Natural killer cell treated with Interleukin-12 subunit alpha and Interleukin-12 subunit beta and Interleukin-15 and Interleukin-18, amount 100 ng/mL, for 72 hours (primary cell): ENCODE measurements at regions not wholly inside any gene's neighbourhood (a gene's known extent, or its start where the extent isn't known, plus 50 kb on each side); places are given as distances from the start of the nearest gene placed in this dataset.

Source experiments
- ATAC-seq, 2 donors: fragments of 150-1000 bp; cut with Tn5 transposase in 1 of 2; sonication (Bioruptor Pico), chemical (Tn5 transposase) in 1 of 2; 2 replicates each; pipeline ENCODE4 v1.10.0; 2021
- DNase-seq: peaks from one replicate; pipeline ENCODE4 v3.0.0; 2022; ENCODE audit warnings: low spot score
- H3K27ac Mint-ChIP-seq, 2 donors: 1 replicate in 1 of 2; 2 replicates in 1 of 2; pipeline ENCODE4 v1.8.0; 2022; ENCODE audit warnings: mixed read lengths in 2 of 2, mild to moderate bottlenecking in 1 of 2, moderate library complexity in 1 of 2
- H3K27me3 Mint-ChIP-seq, 2 donors: 1 replicate in 1 of 2; 2 replicates in 1 of 2; pipeline ENCODE4 v1.8.0; 2022; ENCODE audit warnings: mixed read lengths in 2 of 2
- H3K36me3 Mint-ChIP-seq: one replicate; pipeline ENCODE4 v1.8.0; 2022; ENCODE audit warnings: mixed read lengths
- H3K4me1 Mint-ChIP-seq, 2 donors: 1 replicate in 1 of 2; 2 replicates in 1 of 2; pipeline ENCODE4 v1.8.0; 2022; ENCODE audit warnings: low read depth in 2 of 2, mixed read lengths in 2 of 2, mild to moderate bottlenecking in 1 of 2
- H3K4me3 Mint-ChIP-seq: one replicate; pipeline ENCODE4 v1.8.0; 2022; ENCODE audit warnings: mixed read lengths
- H3K9me3 Mint-ChIP-seq: 2 replicates; pipeline ENCODE4 v1.8.0; 2022; ENCODE audit warnings: mixed read lengths

- ATAC-seq (no peak), DNase-seq (no peak)
- Mint-ChIP-seq H3K9me3 (peaks cover 4% of the 10 kb centered on the region), H3K27ac (no peak overlapping the region), H3K4me1 (no peaks in the 10 kb centered on the region), H3K4me3 (no peak overlapping the region), H3K36me3 (no peaks in the 10 kb centered on the region), H3K27me3 (peaks cover 0 to 6% of the 10 kb centered on the region in 2 donors)
These were observed 250.3 kb upstream of the PROX1 start for GRCh38 chr1:213737398-213738035.

GRCh38 chr1:213738658-213739057 is 249.1 kb upstream of the PROX1 start:
- DNase-seq = no peak

GRCh38 chr1:213742992-213743391 is 244.8 kb upstream of the PROX1 start:
- ATAC-seq (no peak), DNase-seq (no peak)
- H3K4me3 Mint-ChIP-seq = no peak overlapping the region
- peaks cover 4% of the 10 kb centered on the region for H3K36me3 Mint-ChIP-seq
- H3K27ac Mint-ChIP-seq = no peak overlapping the region
- peaks cover 3% of the 10 kb centered on the region for H3K9me3 Mint-ChIP-seq
- no peaks in the 10 kb centered on the region for H3K4me1 Mint-ChIP-seq
- peaks cover 0 to 5% of the 10 kb centered on the region in 2 donors for H3K27me3 Mint-ChIP-seq

More at GRCh38 chr1:213738658-213739057, 249.1 kb upstream of the PROX1 start:
- Mint-ChIP-seq H3K4me1 (no peaks in the 10 kb centered on the region), H3K27ac (no peak overlapping the region), H3K4me3 (no peak overlapping the region), H3K27me3 (peaks cover 0 to 6% of the 10 kb centered on the region in 2 donors), H3K9me3 (peaks cover 7% of the 10 kb centered on the region), H3K36me3 (peaks cover 4% of the 10 kb centered on the region)
- no peak for ATAC-seq

- no peak overlapping the region for H3K4me3 Mint-ChIP-seq
- H3K27me3 Mint-ChIP-seq = no peaks in the 10 kb centered on the region
- peaks cover 4% of the 10 kb centered on the region for H3K36me3 Mint-ChIP-seq
- no peak for ATAC-seq
- no peaks in the 10 kb centered on the region for H3K4me1 Mint-ChIP-seq
- peaks cover 3% of the 10 kb centered on the region for H3K9me3 Mint-ChIP-seq
- DNase-seq = no peak
- no peak overlapping the region for H3K27ac Mint-ChIP-seq
These were observed 243.0 kb upstream of the PROX1 start for GRCh38 chr1:213744780-213745179.

GRCh38 chr1:213745451-213745850 is 242.3 kb upstream of the PROX1 start:
- H3K36me3 Mint-ChIP-seq = peaks cover 4% of the 10 kb centered on the region
- ATAC-seq (no peak), DNase-seq (no peak)
- H3K4me3 Mint-ChIP-seq = no peak overlapping the region
- H3K9me3 Mint-ChIP-seq = peaks cover 3% of the 10 kb centered on the region
- no peaks in the 10 kb centered on the region for H3K27me3 Mint-ChIP-seq
- H3K27ac Mint-ChIP-seq = no peak overlapping the region
- no peaks in the 10 kb centered on the region for H3K4me1 Mint-ChIP-seq

GRCh38 chr1:213749558-213749957 is 238.2 kb upstream of the PROX1 start:
- ATAC-seq = no peak

GRCh38 chr1:213750231-213751063 is 237.3 kb upstream of the PROX1 start:
- no peak for DNase-seq
- Mint-ChIP-seq H3K36me3 (no peaks in the 10 kb centered on the region), H3K27ac (no peak overlapping the region), H3K4me1 (no peaks in the 10 kb centered on the region), H3K27me3 (no peaks in the 10 kb centered on the region), H3K4me3 (no peak overlapping the region), H3K9me3 (peaks cover 2% of the 10 kb centered on the region)
- no peak for ATAC-seq

More at GRCh38 chr1:213749558-213749957, 238.2 kb upstream of the PROX1 start:
- Mint-ChIP-seq H3K4me3 (no peak overlapping the region), H3K27me3 (no peaks in the 10 kb centered on the region), H3K36me3 (no peaks in the 10 kb centered on the region), H3K9me3 (peaks cover 2% of the 10 kb centered on the region), H3K27ac (no peak overlapping the region), H3K4me1 (no peaks in the 10 kb centered on the region)
- DNase-seq = no peak

- Mint-ChIP-seq H3K9me3 (peaks cover 2% of the 10 kb centered on the region), H3K27ac (no peak overlapping the region), H3K4me3 (no peak overlapping the region), H3K27me3 (no peaks in the 10 kb centered on the region), H3K4me1 (no peaks in the 10 kb centered on the region), H3K36me3 (no peaks in the 10 kb centered on the region)
- DNase-seq (no peak), ATAC-seq (no peak)
These were observed 236.7 kb upstream of the PROX1 start for GRCh38 chr1:213751064-213751397.

- Mint-ChIP-seq H3K27me3 (peaks cover 5 to 6% of the 10 kb centered on the region in 2 donors), H3K4me1 (no peaks in the 10 kb centered on the region), H3K27ac (no peak overlapping the region), H3K9me3 (peaks cover 3% of the 10 kb centered on the region), H3K36me3 (no peaks in the 10 kb centered on the region), H3K4me3 (no peak overlapping the region)
- DNase-seq (no peak), ATAC-seq (peak in 1 of 2 donors; percentile 43)
These were observed 228.2 kb upstream of the PROX1 start for GRCh38 chr1:213759359-213760181.

GRCh38 chr1:213761845-213762407 is 225.8 kb upstream of the PROX1 start:
- no peaks in the 10 kb centered on the region for H3K36me3 Mint-ChIP-seq
- H3K27ac Mint-ChIP-seq = no peak overlapping the region
- peaks cover 6% of the 10 kb centered on the region for H3K9me3 Mint-ChIP-seq
- H3K4me1 Mint-ChIP-seq = no peaks in the 10 kb centered on the region
- no peak overlapping the region for H3K4me3 Mint-ChIP-seq
- H3K27me3 Mint-ChIP-seq = peaks cover 5% of the 10 kb centered on the region in 2 donors
- ATAC-seq (no peak), DNase-seq (no peak)

GRCh38 chr1:213767683-213768082 is 220.1 kb upstream of the PROX1 start:
- Mint-ChIP-seq H3K4me3 (no peak overlapping the region), H3K4me1 (no peaks in the 10 kb centered on the region), H3K27me3 (peaks cover 0 to 2% of the 10 kb centered on the region in 2 donors), H3K27ac (no peak overlapping the region), H3K36me3 (no peaks in the 10 kb centered on the region), H3K9me3 (peaks cover 11% of the 10 kb centered on the region)
- no peak for ATAC-seq
- no peak for DNase-seq

- no peak overlapping the region for H3K27ac Mint-ChIP-seq
- H3K4me3 Mint-ChIP-seq = no peak overlapping the region
- no peaks in the 10 kb centered on the region for H3K4me1 Mint-ChIP-seq
- ATAC-seq (no peak), DNase-seq (no peak)
- H3K9me3 Mint-ChIP-seq = peaks cover 8% of the 10 kb centered on the region
- peaks cover 0 to 2% of the 10 kb centered on the region in 2 donors for H3K27me3 Mint-ChIP-seq
- H3K36me3 Mint-ChIP-seq = no peaks in the 10 kb centered on the region
These were observed 215.4 kb upstream of the PROX1 start for GRCh38 chr1:213772128-213773063.

- H3K4me1 Mint-ChIP-seq = no peaks in the 10 kb centered on the region
- no peak for ATAC-seq
- no peak for DNase-seq
- no peaks in the 10 kb centered on the region for H3K36me3 Mint-ChIP-seq
- peaks cover 0 to 2% of the 10 kb centered on the region in 2 donors for H3K27me3 Mint-ChIP-seq
- no peak overlapping the region for H3K27ac Mint-ChIP-seq
- no peak overlapping the region for H3K4me3 Mint-ChIP-seq
- peaks cover 7% of the 10 kb centered on the region for H3K9me3 Mint-ChIP-seq
These were observed 213.8 kb upstream of the PROX1 start for GRCh38 chr1:213773975-213774374.
